Occipital lobe (tissue), 1 donor: ENCODE measurements at regions not wholly inside any gene's neighbourhood (a gene's known extent, or its start where the extent isn't known, plus 50 kb on each side); places are given as distances from the start of the nearest gene placed in this dataset.
"Not testable (repeated sequence)": the region's sequence is repeated elsewhere in the genome, so short reads cannot be mapped to it uniquely, and the experiment has no call there.

Experiments used
- DNase-seq: peaks from one replicate; lab custom pipeline; 2025; lab: John Stamatoyannopoulos, UW

- no peak for DNase-seq
Observed at GRCh38 chr7:110541962-110542361, 549.0 kb upstream of the LRRN3 start.

GRCh38 chr7:110544194-110544593 is 546.7 kb upstream of the LRRN3 start:
- DNase-seq: no peak

- no peak for DNase-seq
Observed at GRCh38 chr7:110548372-110548771, 542.6 kb upstream of the LRRN3 start.

DNA sequence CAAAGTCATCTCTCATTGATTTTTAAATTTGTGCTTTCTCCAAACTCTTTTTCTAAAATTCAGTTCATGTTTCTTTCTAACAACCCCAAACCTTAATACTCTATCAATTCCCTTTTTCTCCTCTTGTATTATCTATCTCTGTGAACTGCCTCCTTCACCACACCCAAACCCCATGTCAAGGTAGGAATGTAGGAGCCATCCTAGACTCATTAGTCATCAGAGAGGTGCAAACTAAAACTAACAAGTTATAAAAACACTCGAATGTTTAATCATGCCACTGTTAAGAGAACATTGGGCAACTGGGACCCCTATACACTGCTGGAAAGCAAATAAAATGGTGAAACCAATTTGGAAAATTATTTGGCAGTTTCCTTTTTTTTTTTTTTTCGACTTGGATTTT is 533.8 kb upstream of the LRRN3 start:
- DNase-seq: no peak

GRCh38 chr7:110563286-110563685 is 527.6 kb upstream of the LRRN3 start:
- DNase-seq: not testable (repeated sequence)

- no peak for DNase-seq
Observed at GRCh38 chr7:110564246-110564645, 526.7 kb upstream of the LRRN3 start.

DNA sequence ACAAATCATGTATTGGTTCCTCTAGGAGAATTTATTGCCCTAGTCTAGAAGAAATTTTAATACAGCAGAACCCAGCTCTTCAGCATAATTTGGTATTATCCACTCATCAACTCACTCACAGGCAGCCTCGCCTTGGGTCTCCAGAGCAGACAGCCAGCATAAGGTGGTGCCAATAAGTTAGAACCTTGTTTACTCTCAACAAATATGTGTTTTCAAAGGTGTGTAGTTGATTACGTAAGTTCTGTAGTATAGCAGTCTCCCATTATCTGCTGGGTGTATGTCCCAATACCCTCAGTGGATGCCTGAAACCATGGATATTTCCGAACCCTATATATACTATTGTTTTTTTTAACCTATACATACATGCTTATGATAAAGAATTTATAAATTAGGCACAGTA is 522.5 kb upstream of the LRRN3 start:
- no peak for DNase-seq

DNA sequence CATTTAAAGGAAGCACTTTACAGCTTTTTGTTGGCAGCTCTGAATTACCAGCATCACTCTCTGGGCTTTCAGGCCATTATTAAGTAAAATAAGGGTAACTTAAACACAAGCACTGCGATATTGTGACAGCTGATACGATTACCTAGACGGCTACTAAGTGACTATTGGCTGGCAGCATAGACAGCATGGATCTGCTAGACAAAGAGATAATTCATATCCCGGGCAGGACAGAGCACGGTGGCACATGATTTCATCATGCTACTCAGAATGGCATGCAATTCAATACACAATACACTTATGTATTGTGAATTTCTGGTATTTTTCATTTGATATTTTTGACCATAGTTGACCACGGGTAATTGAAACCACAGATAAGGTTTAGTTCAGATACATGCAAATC is 522.0 kb upstream of the LRRN3 start:
- no peak for DNase-seq

DNA sequence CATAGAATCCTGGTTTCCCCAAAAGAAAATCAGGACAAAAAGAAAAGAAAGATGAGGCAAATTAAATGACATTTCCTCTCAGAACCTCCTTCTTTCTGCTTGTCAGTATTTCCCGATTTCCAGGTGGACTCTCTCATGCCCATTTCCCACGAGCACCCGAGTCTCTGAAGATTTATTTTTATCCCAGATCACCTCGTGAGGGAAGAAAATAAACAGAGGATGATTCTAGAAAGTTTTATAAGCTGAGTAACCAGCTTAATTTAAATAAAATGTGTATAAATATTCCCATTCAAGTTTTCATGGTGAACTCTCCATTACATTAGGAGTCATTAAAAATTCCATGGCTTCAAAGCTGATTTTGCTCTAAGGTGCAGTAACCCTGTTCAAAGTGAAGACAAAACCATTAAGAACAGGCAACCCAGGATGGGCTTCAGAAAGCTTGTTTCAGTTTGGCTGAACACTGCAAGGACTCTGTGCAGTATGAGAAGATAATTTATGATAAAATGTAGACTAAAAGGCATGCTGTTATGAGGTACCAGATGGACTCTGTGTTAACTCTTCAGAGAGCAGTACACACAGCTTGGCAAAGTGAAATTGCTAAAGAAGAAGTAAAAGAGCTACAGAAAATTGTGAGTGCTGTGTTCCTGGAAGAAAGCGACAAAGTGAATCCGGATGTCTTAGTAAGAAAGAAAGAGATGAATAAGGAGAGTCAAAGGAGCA is 521.3 kb upstream of the LRRN3 start:
- DNase-seq: no peak

- no peak for DNase-seq
Observed at GRCh38 chr7:110573862-110574528, 516.9 kb upstream of the LRRN3 start.

- no peak for DNase-seq
Observed at GRCh38 chr7:110587294-110587693, 503.6 kb upstream of the LRRN3 start.

DNA sequence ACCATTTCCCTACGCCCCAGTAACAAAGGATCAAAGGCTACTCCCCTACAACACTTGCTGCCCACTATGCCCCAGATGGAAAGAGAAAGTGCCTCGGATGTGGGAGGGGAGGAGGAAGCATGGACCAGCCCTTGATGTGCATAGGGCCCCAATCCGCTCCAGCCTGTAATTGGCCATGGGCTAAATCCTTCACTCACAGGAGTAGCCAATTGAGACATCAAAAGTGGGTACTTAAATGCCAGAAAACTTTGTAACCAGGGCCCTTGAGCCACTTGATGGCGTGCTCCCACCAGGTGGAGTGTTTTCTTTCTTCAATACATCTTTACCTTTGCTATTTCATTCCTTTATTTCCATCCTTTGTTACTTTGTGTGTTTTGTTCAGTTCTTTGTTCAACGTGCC is 500.5 kb upstream of the LRRN3 start:
- no peak for DNase-seq

GRCh38 chr7:110591341-110591740 is 499.6 kb upstream of the LRRN3 start:
- no peak for DNase-seq

DNA sequence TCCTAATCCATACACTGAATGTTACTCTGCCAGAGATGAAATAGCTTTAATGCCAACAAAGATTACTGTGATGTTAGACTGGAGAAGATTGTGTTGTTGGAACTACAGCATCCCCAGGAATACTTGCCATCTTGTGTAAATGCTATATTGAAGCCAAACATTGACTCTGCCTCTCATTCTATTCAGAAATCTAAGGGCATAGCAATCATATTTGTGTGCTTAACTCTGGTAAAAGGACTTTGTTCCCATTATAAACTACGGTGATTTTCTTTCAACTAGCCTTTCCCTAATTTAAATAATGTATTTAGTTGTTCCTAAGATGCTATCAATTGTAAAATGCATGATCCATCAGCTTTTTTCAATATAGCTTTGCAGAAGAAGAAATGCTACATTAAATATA is 498.4 kb upstream of the LRRN3 start:
- no peak for DNase-seq

- DNase-seq: no peak
Observed at GRCh38 chr7:110593355-110593754, 497.6 kb upstream of the LRRN3 start.

DNA sequence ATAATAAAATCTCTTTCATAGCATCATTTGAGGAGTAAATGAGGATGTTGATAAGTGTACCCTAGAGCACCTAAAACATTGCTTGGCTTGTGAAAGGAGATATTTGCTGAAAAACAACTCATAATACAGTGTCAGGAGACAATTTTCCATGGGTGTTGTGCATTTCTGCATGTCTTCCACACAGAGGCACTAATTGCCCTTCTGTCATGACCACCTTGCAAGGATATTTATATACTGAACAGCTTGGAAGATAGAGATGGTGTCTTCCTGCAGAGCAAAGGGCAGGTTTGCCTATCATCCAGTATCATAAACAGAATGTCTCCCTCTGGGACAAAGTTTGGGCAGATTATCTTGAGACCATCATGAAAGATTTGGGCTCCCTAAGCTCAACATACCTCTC is 495.2 kb upstream of the LRRN3 start:
- no peak for DNase-seq

- DNase-seq: no peak
Observed at GRCh38 chr7:110600956-110601355, 490.0 kb upstream of the LRRN3 start.

- DNase-seq: no peak
Observed at GRCh38 chr7:110601710-110602109, 489.2 kb upstream of the LRRN3 start.

DNA sequence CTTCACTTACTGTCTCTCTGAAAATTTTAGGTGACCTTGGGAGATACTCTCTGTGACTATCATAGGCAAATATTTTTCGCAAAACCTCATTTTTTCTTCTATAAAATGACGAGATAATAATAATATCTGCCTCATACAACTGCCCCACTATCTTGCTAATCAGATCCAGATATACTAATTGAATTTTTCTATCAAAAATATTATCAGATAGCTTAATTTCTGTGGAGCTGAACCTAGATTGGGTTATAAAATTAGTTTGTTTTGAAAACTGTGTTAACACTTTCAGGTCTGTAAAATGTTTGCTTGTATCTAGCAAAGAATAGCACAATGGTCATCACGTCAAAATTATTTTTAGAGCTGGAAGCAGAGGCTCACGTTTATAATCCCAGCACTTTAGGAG is 486.7 kb upstream of the LRRN3 start:
- no peak for DNase-seq

GRCh38 chr7:110604885-110605284 is 486.0 kb upstream of the LRRN3 start:
- DNase-seq: no peak

DNA sequence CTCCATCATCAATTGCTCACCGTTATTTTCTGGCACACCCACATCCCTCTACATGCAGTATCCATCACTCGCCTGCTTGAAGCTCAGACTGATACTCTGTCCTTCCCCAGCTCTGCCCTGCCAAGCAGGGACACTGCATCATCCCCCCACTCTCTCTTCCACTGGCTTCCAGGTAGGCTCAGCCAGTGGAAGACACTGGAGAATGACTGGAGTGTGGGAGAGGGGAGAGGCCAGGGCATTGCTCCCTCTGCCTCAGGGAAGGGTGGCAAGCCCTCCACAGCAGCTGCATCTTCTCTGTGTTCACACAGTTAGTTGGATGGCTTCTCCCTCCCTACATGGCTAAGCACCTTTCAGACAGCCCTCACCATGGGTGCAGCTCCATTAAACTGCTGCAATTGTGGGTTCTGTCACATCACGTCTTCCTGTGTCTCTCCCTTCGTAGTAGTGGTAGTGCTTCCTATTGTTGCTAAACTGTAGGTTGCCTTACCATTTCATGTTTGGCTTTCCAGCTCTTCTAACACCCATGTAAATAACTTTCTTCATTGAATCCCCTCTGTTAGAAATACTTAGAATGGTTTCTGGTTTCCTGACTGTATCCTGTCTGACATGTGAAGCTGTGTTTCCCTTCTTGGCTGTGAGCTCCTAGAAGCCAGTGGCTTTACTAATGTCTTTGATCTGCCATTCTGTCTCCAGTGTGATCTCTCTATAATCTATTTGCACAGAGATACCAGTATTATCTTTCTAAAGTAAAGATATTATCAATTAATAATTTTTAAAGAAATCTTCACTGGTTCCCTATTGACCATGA is 483.7 kb upstream of the LRRN3 start:
- no peak for DNase-seq

GRCh38 chr7:110609336-110609735 is 481.6 kb upstream of the LRRN3 start:
- DNase-seq: no peak

GRCh38 chr7:110612680-110613079 is 478.2 kb upstream of the LRRN3 start:
- DNase-seq: no peak
